ENCODE measurements at regions not wholly inside any gene's neighbourhood (a gene's known extent, or its start where the extent isn't known, plus 50 kb on each side); places are given as distances from the start of the nearest gene placed in this dataset.

DNA sequence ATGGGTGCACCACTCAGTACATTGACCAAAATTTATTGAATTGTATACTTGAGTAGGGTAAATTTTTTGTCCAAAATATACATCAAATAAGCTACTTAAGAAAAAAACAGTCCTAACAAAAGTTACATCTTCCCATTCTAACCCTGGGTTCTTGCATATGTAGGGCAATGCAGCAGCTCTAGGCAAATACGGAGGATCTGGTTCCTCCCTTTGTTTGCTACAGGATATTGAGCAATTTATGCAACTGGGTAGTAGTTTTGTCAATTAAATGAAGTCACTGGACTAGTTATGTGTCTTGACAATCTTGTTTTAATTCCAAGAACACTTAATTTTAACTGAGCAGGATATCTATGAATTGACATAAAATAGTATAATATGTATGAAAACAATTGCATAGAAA is 1507.2 kb upstream of the PIK3C3 start:
- no peak for DNase-seq (ENCODE audit: low spot score)

DNA sequence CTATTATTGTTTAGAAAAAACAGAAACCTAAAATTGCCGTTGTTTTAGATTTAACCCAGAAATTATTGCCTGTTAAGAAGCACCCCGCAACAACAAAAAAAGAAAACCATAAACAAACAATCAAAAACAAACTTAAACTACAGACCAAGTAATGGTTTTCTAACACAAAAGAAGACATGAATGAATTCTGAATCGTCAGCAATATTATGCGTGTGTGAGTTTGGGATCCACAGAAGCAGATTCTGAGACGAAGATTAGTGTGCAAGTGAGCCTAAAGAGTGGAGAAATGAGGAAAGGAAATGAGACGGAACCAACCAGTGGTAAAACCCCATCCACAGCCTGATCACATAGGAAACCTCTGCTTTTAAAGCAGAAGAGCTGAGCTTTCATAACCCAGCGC is 1514.9 kb upstream of the PIK3C3 start:
- no peak for DNase-seq (ENCODE audit: low spot score)

DNA sequence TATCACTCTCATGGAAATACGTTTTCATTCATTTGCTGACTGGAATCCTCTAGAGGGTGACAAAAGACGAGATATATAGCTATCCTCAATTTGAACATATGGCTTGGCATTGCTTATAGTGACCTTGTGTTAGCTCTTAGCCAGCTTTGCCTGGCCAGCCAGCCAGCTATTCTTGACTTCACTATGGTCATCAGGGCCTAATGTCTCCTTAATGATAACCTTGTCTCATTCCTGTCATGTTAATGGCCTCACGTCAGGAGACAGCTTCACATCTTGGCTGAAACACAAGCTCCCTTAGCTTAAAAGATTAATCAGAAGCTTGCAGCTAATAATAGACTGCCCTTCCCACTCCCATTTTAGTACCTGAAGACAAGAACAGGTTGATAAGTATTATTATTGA is 1517.5 kb upstream of the PIK3C3 start:
- DNase-seq (ENCODE audit: low spot score): no peak

DNA sequence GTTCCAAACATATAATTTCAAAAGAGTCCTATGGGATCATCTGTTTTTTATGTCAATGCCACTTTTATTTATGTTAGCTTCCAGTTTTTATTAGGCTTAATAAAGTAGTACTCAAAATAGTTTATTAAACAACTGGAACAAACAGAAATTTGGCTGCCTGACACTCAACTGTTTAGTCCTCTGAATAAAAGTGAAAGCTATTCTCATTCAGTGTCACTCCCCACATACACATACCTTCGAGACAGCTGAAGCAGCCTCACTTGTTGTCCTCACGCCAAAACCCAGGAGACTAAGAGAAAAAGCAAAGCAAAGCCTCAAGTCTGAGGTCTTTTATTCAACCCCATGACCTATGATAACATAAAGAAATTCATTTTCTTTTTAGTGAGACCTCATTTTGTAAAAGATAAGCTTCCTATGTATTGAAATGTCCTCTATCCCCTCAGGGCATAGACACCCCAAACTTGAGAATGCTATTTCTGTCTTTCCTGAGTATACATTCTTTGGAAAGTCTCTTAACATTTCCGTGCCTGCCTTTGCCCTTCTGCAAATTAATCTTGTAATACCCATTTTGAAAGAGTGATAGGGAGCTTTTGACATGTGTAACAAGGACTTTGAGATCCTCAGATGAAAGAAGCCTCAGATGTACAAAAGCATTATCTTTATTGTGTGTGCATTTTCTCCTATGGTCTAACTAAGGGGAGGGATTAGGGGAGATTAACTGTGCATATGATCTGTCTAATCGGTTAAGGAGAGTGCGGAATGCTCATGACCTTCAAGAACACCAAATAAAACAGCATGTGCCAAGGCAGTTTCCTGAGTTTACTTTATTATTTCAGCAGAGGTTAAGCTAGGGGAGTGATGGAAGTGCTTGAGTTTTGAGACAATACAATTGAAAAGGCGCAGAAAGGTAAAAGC is 1523.7 kb upstream of the PIK3C3 start:
- no peak for DNase-seq (ENCODE audit: low spot score)

DNA sequence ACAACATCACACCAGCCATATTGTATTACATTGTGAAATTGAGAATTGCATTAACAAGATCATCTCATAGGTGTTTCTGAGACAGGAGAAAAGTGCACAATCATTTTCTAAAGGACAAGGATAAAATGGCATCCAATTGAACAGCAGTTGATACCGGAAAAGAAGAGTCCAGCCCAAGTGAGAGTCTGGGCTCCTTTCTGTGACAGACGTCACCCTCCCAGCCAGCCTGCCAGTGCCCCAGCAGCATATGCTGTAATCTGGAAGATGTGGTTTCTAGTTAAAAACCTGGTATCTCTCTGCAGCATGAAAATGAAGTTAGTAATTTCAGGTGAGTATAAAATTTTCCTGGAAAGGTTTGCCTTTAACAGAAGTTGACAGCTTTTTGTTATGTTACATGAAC is 1531.7 kb upstream of the PIK3C3 start:
- no peak for DNase-seq (ENCODE audit: low spot score)

DNA sequence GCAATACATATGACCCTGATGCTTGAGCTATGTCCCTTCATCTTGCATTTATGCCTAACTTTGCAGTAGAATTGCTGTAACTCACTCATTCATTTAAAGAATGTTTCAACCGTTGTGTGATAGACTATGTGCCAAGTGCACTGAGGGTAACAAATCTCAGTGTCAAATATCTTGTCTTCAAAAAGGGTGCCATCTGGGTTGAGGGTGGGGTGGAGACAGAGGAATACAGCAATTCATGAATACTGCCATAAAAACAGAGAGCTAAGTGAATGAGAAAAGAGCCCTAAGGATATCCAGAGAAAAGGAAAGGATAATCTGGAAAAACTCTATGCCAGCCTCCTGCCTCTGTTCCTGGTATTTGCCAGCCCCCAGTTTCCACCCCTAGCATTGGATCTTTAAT is 1534.4 kb upstream of the PIK3C3 start:
- no peak for DNase-seq (ENCODE audit: low spot score)

DNA sequence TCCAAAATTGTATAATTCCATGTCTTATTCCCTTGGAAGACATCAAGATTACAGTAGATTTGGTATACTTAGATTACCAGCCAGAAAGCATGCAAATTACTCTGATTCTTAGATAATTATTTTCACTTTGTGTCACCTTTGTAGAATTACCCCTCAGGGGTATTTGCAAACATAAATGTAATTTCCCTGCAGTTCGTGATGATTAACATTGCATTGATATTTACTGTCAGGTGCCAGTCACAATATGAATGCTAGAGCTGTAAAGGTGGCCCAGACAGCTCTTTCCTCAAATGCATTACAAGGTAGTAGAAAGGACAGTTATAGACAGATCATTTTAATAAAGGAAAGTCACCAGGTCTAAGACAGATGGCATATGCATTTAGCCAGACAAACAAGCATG is 1537.5 kb upstream of the PIK3C3 start:
- no peak for DNase-seq (ENCODE audit: low spot score)

DNA sequence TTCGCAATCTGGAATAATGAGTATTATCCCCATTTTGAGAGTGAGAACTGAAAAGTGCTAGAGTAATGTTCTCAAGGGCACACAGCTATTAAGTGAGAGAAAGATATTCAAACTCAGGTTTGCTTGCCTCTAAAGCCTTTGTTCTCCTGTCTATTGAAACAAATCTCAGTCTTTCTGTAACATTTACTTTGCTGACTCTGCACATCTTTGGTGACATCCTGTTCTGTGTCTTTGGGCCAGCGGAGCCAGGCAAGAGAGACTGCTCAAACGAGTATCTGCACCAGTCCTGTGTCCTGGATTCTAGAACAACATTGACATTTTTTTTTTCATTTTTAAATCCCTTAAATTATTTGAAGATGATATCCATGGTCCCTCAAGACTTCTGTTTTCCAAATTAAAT is 1539.2 kb upstream of the PIK3C3 start:
- DNase-seq (ENCODE audit: low spot score): no peak

DNA sequence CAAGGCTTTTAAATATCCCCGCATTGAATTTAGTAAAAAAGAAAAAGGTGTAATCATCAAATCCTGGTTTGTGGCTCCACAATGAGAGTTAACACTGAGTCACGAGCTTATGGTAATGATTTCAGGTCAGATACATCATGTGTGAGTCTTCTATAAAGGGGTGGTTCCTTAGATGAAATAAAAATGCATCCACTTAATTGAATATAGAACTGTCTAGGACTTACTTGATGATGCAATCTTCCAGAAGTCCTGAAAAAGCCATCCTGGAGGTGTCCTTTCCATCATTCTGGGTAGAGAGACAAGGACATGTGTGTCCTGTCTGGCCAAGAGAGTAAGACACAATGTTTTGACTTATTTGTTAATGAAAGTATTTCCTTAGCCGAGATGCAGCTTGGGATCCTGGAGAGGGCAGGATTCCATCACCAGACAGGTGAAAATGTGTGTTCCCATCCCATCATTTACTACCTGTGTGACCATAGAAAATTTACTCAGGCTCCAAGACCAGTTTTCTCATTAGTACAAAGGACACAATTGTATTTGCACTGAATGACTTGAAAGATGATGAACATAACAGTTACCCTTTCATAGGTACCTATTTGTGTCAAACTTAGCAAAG is 1539.8 kb upstream of the PIK3C3 start:
- no peak for DNase-seq (ENCODE audit: low spot score)

DNA sequence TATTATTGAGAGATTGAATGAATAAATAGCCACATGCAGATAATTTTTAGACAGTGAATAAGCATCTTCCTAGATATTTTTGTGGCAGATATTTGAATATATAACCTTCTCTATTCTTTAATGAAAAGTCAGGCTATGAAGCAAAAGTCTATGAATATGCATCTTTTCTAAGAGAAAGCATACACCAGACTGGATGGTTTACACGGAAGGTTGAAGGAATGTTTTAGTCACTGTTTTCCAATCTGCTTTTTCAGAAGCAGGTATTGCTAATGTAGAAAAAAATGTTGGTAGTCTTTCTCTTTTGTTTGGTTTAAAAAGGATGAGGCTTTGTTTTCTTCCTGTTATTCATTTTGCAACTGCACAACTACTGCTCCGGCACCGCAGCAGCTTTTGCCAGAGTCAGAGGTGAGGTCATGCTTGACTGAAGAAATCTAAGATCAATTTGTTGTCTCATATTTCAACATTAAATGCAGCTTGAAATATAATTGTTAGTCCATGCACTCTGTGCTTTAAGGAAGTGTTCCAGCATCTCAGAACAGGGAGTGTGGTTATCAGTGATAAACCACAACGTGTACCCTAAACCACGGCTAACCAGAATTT is 1540.8 kb upstream of the PIK3C3 start:
- no peak for DNase-seq (ENCODE audit: low spot score)

DNA sequence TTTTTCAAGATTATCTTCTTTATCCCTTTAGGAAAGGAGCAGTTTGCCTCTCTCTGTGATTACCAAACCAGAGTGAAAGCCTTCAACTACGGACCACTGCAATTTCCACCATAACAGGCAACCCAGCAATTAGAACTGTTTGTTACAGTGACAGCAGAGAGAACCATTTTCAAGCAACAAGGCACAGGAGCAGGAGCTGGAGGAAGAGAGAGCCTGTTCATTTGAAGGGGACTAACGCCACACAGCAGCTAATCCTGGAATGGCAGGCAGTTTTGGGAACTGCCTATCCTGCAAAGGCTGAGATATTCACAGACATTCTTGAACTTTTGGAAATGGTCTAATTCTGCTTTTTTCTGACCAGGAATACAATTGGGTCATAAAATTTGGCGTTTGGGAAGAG is 1541.9 kb upstream of the PIK3C3 start:
- DNase-seq (ENCODE audit: low spot score): no peak

DNA sequence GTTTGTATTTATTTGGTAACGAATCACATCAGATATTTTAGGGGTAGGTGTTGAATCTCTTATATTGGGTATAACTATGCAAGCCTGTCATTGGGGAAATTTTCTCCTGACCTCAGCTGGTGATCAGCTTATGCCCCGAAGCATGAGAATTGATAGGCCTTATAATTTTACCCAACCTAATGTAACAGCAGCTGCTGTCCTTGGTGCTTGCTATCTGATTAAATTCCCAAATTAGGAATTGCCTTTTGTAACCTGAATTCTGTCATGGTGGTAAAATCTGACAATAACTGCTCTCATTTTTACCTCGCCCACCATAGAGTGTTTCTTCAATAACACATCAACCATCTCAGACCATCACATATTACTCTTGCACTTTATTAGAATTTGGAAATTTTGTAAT is 1542.6 kb upstream of the PIK3C3 start:
- DNase-seq (ENCODE audit: low spot score): no peak

DNA sequence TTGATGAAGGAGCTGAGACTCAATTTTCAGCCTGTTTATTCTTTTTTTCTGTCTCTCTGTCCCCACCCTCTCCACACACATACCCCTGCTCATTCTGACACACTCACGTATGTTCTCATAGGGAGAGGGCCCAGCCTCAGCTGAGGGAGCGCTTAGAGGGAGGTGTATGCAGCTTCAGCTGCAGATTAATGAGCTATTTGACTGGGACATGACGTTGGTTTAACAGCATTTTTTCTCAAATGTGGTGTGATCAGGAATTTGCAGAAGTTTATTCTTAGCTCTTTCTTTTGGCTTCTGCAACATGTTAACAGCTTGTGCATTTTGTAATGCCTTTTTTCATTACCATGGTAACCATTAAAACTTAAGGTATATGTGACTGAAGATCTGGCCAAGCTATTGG is 1547.1 kb upstream of the PIK3C3 start:
- no peak for DNase-seq (ENCODE audit: low spot score)

DNA sequence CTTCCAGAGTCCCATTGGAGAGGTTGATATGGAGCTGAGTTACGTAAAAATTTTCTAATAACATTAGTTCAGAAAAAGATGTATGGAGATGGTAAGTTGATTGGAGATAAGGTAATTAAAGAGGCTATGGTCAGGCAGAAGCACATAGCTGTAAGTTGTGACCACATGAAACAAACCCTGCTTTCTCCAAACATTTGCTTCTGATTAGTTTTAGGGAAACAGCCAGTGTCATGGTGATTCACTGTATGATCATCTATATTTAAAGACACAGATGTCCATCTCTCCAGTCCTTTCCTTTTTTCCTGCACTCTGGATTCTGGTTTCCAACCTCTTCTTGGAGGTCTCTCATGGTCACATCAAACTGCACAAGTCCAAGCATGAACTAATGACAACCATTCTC is 1550.8 kb upstream of the PIK3C3 start:
- DNase-seq (ENCODE audit: low spot score): no peak

DNA sequence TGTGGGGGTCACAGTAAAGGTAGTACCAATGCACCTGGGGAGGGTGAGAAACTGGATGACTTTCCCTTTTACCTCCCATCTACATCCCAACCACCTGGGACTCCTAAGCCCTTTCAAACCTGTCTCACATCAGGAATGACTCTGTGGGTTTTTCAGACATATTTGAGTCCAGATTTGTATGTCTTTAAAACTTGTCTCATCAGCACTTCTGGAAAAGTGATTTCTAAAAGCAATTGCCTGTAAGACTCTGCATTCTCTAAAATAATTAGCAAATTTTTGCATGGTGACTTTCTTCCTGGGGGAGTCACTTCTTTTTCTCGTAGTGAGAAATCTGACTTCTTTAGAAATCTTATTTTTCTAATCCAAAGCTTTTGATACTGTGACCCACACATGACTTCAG is 1553.0 kb upstream of the PIK3C3 start:
- no peak for DNase-seq (ENCODE audit: low spot score)

DNA sequence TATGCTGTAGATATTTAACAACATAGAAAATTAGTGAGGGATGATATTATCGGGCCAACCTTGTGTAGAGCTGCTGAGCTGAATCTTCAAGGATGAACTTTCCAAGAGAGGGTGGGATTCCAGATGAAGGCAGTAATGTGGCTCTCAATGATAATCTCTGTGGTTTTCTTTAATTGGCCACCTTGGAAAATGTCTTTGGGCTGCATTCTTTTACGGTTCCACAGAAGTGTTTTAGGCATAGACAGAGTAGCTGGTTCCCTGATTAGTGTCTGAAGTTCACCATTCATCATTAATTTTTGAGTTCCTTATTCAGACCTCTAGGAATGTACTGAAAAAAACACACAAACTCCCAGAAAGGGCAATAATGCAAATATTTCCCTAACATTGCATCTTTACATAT is 1566.9 kb upstream of the PIK3C3 start:
- no peak for DNase-seq (ENCODE audit: low spot score)

DNA sequence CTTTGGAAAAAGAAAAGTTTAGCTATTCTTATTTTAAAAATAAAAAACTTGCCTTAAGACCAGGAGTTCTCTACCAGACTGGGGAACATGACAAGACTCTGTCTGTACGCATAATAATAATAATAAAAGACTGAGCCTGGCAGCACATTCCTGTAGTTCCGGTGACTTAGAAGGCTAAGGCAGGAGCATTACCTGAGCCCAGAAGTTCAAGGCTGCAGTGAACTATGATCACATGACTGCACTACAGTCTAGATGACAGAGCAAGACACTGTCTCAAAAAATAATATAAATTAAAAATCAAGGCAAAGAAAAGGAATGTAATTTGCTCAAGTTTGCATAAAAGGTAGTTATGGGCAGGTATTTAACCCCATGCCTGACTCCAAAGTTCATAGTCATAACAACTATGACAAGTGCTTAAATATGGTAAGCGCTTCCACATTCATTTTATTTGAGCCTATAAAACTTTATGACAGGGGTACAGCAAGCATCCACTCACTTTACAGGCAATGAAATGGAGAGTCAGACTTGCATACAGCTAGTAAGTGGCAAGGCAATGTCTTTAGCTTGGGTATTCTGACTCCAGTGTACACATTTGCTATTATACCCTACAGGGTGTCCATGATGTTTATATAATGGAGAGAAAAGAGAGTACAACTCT is 1567.8 kb upstream of the PIK3C3 start:
- no peak for DNase-seq (ENCODE audit: low spot score)

DNA sequence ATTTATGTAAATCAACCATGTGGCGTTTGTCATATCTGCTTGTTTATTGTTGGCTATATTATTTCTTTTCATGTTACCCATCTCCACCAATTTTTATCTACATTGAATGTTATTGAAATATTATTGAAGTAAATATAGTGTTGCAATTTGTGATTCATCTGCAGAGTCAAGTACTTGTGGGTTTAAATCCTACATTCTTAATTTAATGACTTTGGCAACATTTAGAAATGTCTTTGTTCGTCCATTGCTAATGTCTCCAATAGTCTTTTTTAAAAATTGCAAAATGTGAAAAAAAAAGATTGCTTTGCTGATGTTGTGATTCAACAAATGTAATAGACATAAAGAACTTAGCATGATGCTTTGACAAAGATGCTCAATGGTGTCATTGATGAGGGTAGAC is 1572.8 kb upstream of the PIK3C3 start:
- DNase-seq (ENCODE audit: low spot score): no peak

DNA sequence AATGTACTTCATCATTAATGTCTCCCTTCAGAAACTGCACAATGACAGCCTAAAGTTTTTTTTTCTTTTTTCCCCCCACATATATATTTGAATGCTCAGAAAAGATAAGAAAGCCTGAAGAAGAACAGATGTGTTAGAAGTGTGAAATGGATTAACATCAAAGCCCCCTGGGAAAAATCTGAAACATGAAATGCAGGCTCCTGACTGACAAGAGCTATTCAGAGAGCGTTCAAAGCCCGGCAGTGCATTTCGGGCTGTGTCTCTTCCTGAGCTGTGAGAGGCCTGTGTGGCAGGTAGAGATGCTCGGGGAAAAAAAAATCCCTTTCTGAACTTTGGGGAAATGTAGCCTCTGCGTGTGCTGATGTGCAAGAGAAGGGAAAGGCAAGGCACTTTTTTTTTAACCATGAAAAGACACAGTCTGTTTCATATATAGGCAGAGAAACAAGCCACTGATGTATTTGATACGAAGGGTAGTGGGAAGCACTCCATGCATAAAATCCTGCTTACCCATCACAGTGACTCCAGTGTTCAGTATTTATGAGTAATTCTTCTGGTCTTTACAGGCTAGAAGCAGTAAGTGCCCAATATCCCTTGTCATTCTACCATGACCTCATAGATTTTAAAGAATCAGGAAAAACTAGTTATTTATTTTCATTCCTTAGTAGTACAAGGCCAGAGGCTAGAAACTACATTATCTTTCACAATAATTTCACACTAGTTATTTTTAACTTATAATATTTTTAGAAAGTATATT is 1574.2 kb upstream of the PIK3C3 start:
- no peak for DNase-seq (ENCODE audit: low spot score)

DNA sequence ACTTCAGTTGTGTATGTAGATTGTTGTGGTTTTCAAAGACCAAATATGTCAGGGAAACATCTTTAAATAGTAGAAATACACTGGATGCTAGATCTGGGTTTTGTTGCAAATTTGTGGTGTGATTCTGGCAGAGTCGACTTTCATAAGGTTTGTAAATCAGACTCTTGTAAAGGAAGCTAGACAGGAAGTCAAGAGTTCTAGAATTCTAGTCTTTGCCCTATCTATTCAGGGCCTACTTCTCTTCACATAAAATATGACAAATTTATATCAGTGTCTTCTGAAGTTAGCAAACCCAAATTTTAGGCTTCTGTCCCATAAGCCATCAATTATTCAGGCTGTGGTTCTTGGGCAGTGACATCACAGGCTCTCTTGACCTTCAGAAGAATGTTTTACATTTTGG is 1579.2 kb upstream of the PIK3C3 start:
- DNase-seq (ENCODE audit: low spot score): no peak

DNA sequence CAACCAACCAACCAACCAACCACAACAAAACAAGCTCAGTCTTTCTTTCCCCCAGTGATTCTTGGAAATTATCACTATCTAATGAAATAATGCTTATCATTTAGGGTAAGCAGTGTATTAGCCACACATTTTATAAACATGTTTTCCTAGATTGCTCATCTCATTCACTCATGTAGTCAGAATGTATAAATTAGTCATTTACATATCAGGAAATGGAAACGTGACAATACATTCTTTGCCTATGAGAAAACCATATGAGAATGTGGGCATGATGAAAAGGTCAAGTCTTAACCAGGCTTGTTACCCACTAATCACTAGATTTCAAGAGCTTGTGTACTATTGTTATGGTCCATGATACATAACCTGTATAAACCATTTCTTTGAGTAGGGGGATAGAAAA is 1583.4 kb upstream of the PIK3C3 start:
- DNase-seq (ENCODE audit: low spot score): no peak

DNA sequence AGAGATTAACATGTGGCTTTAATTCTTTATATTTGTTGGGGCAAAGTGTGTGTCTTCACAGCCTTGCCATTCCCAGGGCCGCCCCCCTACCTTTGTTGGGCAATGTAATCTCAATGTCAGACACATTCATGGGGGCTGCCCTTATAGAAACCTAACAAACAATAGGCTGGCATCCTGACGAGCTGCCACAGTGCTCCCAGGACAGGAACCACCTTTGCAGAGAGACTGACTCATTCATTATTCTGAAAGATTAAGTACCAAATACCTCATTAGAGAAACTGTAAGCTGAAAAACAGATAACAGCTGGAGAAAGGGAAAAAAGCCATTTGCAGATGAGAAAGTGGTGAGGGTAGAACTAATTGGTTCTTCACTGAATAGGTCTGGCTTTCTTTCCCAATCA is 1587.5 kb upstream of the PIK3C3 start:
- no peak for DNase-seq (ENCODE audit: low spot score)
